HCT116 (cell line): ENCODE measurements at regions not wholly inside any gene's neighbourhood (a gene's known extent, or its start where the extent isn't known, plus 50 kb on each side); places are given as distances from the start of the nearest gene placed in this dataset.

Experiments
- ATAC-seq: fragments of 200-7000 bp; cut with Tn5 transposase; 2 replicates; pipeline ENCODE4 v1.9.1; 2020; ENCODE audit warnings: mild to moderate bottlenecking, moderate library complexity
- BruUV-seq: library from RNA; stranded (reverse); fragments of 400-500 nt; replicated peaks from 2 replicates; lab custom pipeline; 2021; lab: Mats Ljungman, UMichigan
- CTCF ChIA-PET: fragments of 300-600 bp; sonication (Branson Sonifier 250); formaldehyde crosslinking; loops from one replicate; lab custom pipeline; 2021; ENCODE audit warnings: antibody characterized with exemption; lab: Charles Lee
- POLR2A ChIA-PET: fragments of 300-600, 350-600 bp; sonication (Branson Sonifier 250); formaldehyde crosslinking; loops from one replicate; lab custom pipeline; 2021; ENCODE audit warnings: antibody characterized with exemption; lab: Charles Lee
- RAD21 ChIA-PET, 2 experiments: fragments of 300-600 bp; sonication (Branson Sonifier 250); formaldehyde crosslinking; loops; one replicate each; lab custom pipeline; 2023; ENCODE audit warnings: low total read pairs in 2 of 2; ENCODE audit not compliant: uncharacterized antibody in 2 of 2, unreplicated experiment in 2 of 2, low non-redundant PET in 1 of 2; lab: Charles Lee
- DNase-seq: peaks from one replicate; pipeline ENCODE4 v3.0.0-alpha.2; 2010; ENCODE audit warnings: low read depth, low spot score
- H2AFZ ChIP-seq: fragments of 200-600 bp; shearing (Covaris generic), sonication (generic); 2 replicates; pipeline ENCODE4 v1.6.1; 2017; ENCODE audit warnings: low read depth, mixed run types, mixed read lengths, antibody characterized with exemption, low read length; ENCODE audit not compliant: poor library complexity, severe bottlenecking
- H3K27ac ChIP-seq: 2 replicates; pipeline ENCODE4 v1.5.1; 2012; ENCODE audit warnings: low read depth, low read length
- H3K27me3 ChIP-seq: fragments of 200-600 bp; sonication (generic); 2 replicates; pipeline ENCODE4 v1.6.1; 2016; ENCODE audit warnings: mixed run types, low read length, mixed read lengths; ENCODE audit not compliant: insufficient read depth
- H3K36me3 ChIP-seq, 2 experiments: fragments of 200-500 bp in 1 of 2; fragments of 200-600 bp in 1 of 2; sonication (Bioruptor generic) in 1 of 2; sonication (generic) in 1 of 2; 2 replicates each; pipeline versions ENCODE4 v1.5.1 to v1.6.1; 2014 to 2016; ENCODE audit warnings: low read length in 2 of 2, inconsistent platforms in 1 of 2, mixed read lengths in 1 of 2, mixed run types in 1 of 2; ENCODE audit not compliant: insufficient read depth in 2 of 2, control insufficient read depth in 1 of 2
- H3K4me1 ChIP-seq, 2 experiments: fragments of 200-600 bp in 1 of 2; sonication (generic) in 1 of 2; 2 replicates each; pipeline versions ENCODE4 v1.5.1 to v1.6.1; 2012 to 2017; ENCODE audit warnings: low read length in 2 of 2, inconsistent platforms in 1 of 2, mild to moderate bottlenecking in 1 of 2, mixed read lengths in 1 of 2, mixed run types in 1 of 2, moderate library complexity in 1 of 2; ENCODE audit not compliant: insufficient read depth in 2 of 2, control insufficient read depth in 1 of 2
- H3K4me2 ChIP-seq: fragments of 200-600 bp; sonication (generic); 2 replicates; pipeline ENCODE4 v1.6.1; 2017; ENCODE audit warnings: mixed run types, low read length, mixed read lengths
- H3K4me3 ChIP-seq, 2 experiments: fragments of 200-600 bp in 1 of 2; sonication (generic) in 1 of 2; replicated peaks in 1 of 2; 2 replicates each; pipeline ENCODE4 v1.5.1; 2011 to 2016; ENCODE audit warnings: low read length in 2 of 2, control low read depth in 1 of 2, low read depth in 1 of 2, mild to moderate bottlenecking in 1 of 2, mixed read lengths in 1 of 2, mixed run types in 1 of 2
- H3K79me2 ChIP-seq: fragments of 200-600 bp; sonication (generic); 2 replicates; pipeline ENCODE4 v1.6.1; 2017; ENCODE audit warnings: mild to moderate bottlenecking, mixed run types, low read length, moderate library complexity, mixed read lengths; ENCODE audit not compliant: insufficient read depth
- H3K9ac ChIP-seq: fragments of 200-600 bp; sonication (generic); 2 replicates; pipeline ENCODE4 v1.6.1; 2016; ENCODE audit warnings: low read length, mixed read lengths
- H3K9me2 ChIP-seq: fragments of 200-600 bp; sonication (generic), shearing (Covaris generic); 2 replicates; pipeline ENCODE4 v1.6.1; 2017; ENCODE audit warnings: mixed run types, mild to moderate bottlenecking, moderate library complexity; ENCODE audit not compliant: insufficient read depth
- H3K9me3 ChIP-seq, 2 experiments: fragments of 200-500 bp in 1 of 2; fragments of 200-600 bp in 1 of 2; sonication (Bioruptor generic) in 1 of 2; sonication (generic) in 1 of 2; 2 replicates each; pipeline ENCODE4 v1.6.1; 2014 to 2017; ENCODE audit warnings: low read length in 2 of 2, mixed read lengths in 2 of 2, inconsistent platforms in 1 of 2, low read depth in 1 of 2, mild to moderate bottlenecking in 1 of 2, mixed run types in 1 of 2, moderate library complexity in 1 of 2; ENCODE audit not compliant: control insufficient read depth in 1 of 2, insufficient read depth in 1 of 2
- H4K20me1 ChIP-seq: fragments of 200-600 bp; sonication (generic), shearing (Covaris generic); 2 replicates; pipeline ENCODE4 v1.6.1; 2017; ENCODE audit warnings: mixed run types, mild to moderate bottlenecking, moderate library complexity; ENCODE audit not compliant: insufficient read depth
- ATF3 ChIP-seq: IDR thresholded peaks from 2 replicates; pipeline ENCODE4 v1.6.1; 2012
- CBX3 ChIP-seq: IDR thresholded peaks from 2 replicates; pipeline ENCODE4 v1.6.1; 2012; ENCODE audit warnings: low read depth
- CEBPB ChIP-seq: IDR thresholded peaks from 2 replicates; pipeline ENCODE4 v1.6.1; 2012; ENCODE audit warnings: low read depth
- EZH2 ChIP-seq: fragments of 200-600 bp; sonication (generic); IDR thresholded peaks from 2 replicates; pipeline ENCODE4 v1.6.1; 2017; ENCODE audit warnings: antibody characterized with exemption, mixed run types
- FOSL1 ChIP-seq: IDR thresholded peaks from 2 replicates; pipeline ENCODE4 v1.6.1; 2012; ENCODE audit warnings: low read depth
- POLR2A ChIP-seq: IDR thresholded peaks from 2 replicates; pipeline ENCODE4 v1.7.0; 2011; ENCODE audit warnings: borderline replicate concordance; ENCODE audit not compliant: insufficient read depth, insufficient read length; ENCODE audit errors: extremely low read depth
- POLR2AphosphoS5 ChIP-seq: IDR thresholded peaks from 2 replicates; pipeline ENCODE4 v1.6.1; 2011; ENCODE audit warnings: mild to moderate bottlenecking, low read depth, low read length, moderate library complexity
- RAD21 ChIP-seq: IDR thresholded peaks from 2 replicates; pipeline ENCODE4 v1.6.1; 2012; ENCODE audit warnings: low read depth, mild to moderate bottlenecking
- REST ChIP-seq: IDR thresholded peaks from 2 replicates; pipeline ENCODE4 v1.6.1; 2012; ENCODE audit warnings: low read depth
- SIN3A ChIP-seq: IDR thresholded peaks from 2 replicates; pipeline ENCODE4 v1.6.1; 2012; ENCODE audit warnings: low read depth
- SP1 ChIP-seq: IDR thresholded peaks from 2 replicates; pipeline ENCODE4 v1.6.1; 2012; ENCODE audit warnings: low read depth
- YY1 ChIP-seq: IDR thresholded peaks from 2 replicates; pipeline ENCODE4 v1.6.1; 2011; ENCODE audit warnings: low read length, low read depth, moderate library complexity, mild to moderate bottlenecking; ENCODE audit not compliant: insufficient replicate concordance; ENCODE audit errors: extremely low read depth
- ZNF274 ChIP-seq: fragments of 200-500 bp; sonication (Bioruptor generic); IDR thresholded peaks from 2 replicates; pipeline ENCODE4 v1.6.1; 2014; ENCODE audit warnings: mild to moderate bottlenecking, low read depth, low read length, inconsistent platforms
- intact Hi-C: fragments of 100-400 bp; cut with micrococcal nuclease; formaldehyde crosslinking; loops from 2 replicates; pipeline ENCODE4 v1.10.0; 2022

GRCh38 chr12:104888481-104888880, 69.6 kb downstream of the SLC41A2 start:
- no peaks in the 10 kb centered on the region for H4K20me1 ChIP-seq
- ATAC-seq: no peak
- H3K36me3 ChIP-seq: no peaks in the 10 kb centered on the region
- H3K79me2 ChIP-seq: no peaks in the 10 kb centered on the region
- H3K27ac ChIP-seq: no peak overlapping the region
- ChIA-PET POLR2A (no interaction called here), RAD21 (no interaction called here), CTCF (interaction anchor here (1.0 kb wide), 1 partner anchor 507 kb away, joined by 3 read pairs; no protein-coding TSS in a partner anchor)
- H3K27me3 ChIP-seq: no peaks in the 10 kb centered on the region
- BruUV-seq: no TSS peak
- H3K9ac ChIP-seq: no peak overlapping the region
- no peak for TF ChIP-seq REST
- no peak for TF ChIP-seq ZNF274
- no peak for TF ChIP-seq POLR2AphosphoS5
- TF ChIP-seq CBX3: no peak
- no peak for TF ChIP-seq EZH2
- TF ChIP-seq CEBPB: no peak
- no peak for TF ChIP-seq ATF3
- no peak for TF ChIP-seq YY1
- no peak for TF ChIP-seq POLR2A
- TF ChIP-seq RAD21: no peak
- no peak for TF ChIP-seq SIN3A
- no peak for TF ChIP-seq SP1
- no peak for TF ChIP-seq FOSL1
- H3K4me2 ChIP-seq: no peak overlapping the region
- no peak overlapping the region for H2AFZ ChIP-seq
- H3K9me2 ChIP-seq: no peaks in the 10 kb centered on the region
- no peak for DNase-seq
- intact Hi-C loops: no loop called here
- peaks cover 13 to 15% of the 10 kb centered on the region in 2 experiments; a peak in 3 of 4 replicates for H3K4me1 ChIP-seq
- H3K4me3 ChIP-seq: no peak overlapping the region
- H3K9me3 ChIP-seq: no peaks in the 10 kb centered on the region
